Esophagus muscularis mucosa (tissue), 4 donors: ENCODE measurements at regions not wholly inside any gene's neighbourhood (a gene's known extent, or its start where the extent isn't known, plus 50 kb on each side); places are given as distances from the start of the nearest gene placed in this dataset.

Experiments
- EP300 ChIP-seq: sonication (generic); formaldehyde crosslinking; IDR thresholded peaks from one replicate; pipeline ENCODE4 v1.6.1; 2017; ENCODE audit warnings: antibody characterized with exemption
- POLR2A ChIP-seq: fragments of 450-650 bp; IDR thresholded peaks from one replicate; pipeline ENCODE4 v1.6.1; 2017; ENCODE audit warnings: antibody characterized with exemption, moderate library complexity, mild to moderate bottlenecking, low read depth
- POLR2AphosphoS5 ChIP-seq, 2 donors: sonication (generic); formaldehyde crosslinking; IDR thresholded peaks; one replicate each; pipeline ENCODE4 v1.6.1; 2017; ENCODE audit warnings: antibody characterized with exemption in 2 of 2
- TF ChIP-seq, protein P1 (sequence below), 3 experiments: fragments of 200-600 bp in 2 of 3; fragments of 450-650 bp in 1 of 3; sonication (generic) in 2 of 3; IDR thresholded peaks; one replicate each; pipeline ENCODE4 v1.5.1; 2017 to 2019; ENCODE audit warnings: antibody characterized with exemption in 3 of 3, mild to moderate bottlenecking in 2 of 3, moderate library complexity in 1 of 3

DNA sequence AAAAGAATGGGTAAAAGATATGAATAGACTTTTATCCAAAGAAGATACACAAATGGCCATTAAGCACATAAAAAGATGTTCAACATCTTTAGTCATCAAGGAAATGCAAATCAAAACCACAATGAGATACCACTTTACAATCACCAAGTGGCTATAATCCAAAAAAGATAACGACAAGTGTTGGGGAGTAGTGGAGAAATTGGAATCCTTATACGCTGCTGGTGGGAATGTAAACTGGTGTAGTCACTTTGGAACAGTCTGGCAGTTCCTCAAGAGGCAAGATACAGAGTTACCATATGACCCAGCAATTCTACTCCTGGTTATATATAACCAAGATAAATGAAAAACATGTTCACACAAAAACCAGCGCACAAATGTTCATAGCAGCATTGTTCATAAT is 234.9 kb downstream of the SPATA31D1 start:
- TF ChIP-seq POLR2AphosphoS5 (IDR thresholded peaks at IDR 0.05): no peak
- TF ChIP-seq, protein P1, sequence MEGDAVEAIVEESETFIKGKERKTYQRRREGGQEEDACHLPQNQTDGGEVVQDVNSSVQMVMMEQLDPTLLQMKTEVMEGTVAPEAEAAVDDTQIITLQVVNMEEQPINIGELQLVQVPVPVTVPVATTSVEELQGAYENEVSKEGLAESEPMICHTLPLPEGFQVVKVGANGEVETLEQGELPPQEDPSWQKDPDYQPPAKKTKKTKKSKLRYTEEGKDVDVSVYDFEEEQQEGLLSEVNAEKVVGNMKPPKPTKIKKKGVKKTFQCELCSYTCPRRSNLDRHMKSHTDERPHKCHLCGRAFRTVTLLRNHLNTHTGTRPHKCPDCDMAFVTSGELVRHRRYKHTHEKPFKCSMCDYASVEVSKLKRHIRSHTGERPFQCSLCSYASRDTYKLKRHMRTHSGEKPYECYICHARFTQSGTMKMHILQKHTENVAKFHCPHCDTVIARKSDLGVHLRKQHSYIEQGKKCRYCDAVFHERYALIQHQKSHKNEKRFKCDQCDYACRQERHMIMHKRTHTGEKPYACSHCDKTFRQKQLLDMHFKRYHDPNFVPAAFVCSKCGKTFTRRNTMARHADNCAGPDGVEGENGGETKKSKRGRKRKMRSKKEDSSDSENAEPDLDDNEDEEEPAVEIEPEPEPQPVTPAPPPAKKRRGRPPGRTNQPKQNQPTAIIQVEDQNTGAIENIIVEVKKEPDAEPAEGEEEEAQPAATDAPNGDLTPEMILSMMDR (IDR thresholded peaks at IDR 0.05): no peak
- TF ChIP-seq POLR2A: no peak
- no peak for TF ChIP-seq EP300
